CD8-positive, alpha-beta memory T cell (primary cell): ENCODE measurements at regions not wholly inside any gene's neighbourhood (a gene's known extent, or its start where the extent isn't known, plus 50 kb on each side); places are given as distances from the start of the nearest gene placed in this dataset.

Source experiments
- CTCF ChIA-PET: fragments of 350-600 bp; sonication (Branson Sonifier 250); formaldehyde crosslinking; loops from one replicate; lab custom pipeline; 2021; ENCODE audit warnings: antibody characterized with exemption; lab: Charles Lee
- POLR2A ChIA-PET: fragments of 350-600 bp; sonication (Branson Sonifier 250); formaldehyde crosslinking; loops from one replicate; lab custom pipeline; 2021; ENCODE audit warnings: antibody characterized with exemption; lab: Charles Lee
- DNase-seq, 5 donors: peaks; one replicate each; pipeline versions ENCODE4 v3.0.0 to v3.0.0-alpha.2; 2020 to 2022; ENCODE audit warnings: mixed read lengths in 1 of 5
- H3K27ac ChIP-seq: one replicate; pipeline ENCODE4 v1.7.0; 2013; ENCODE audit warnings: low read depth, mild to moderate bottlenecking, low read length, moderate library complexity
- H3K27me3 ChIP-seq: 2 replicates; pipeline ENCODE4 v1.7.0; 2013; ENCODE audit warnings: low read length, mild to moderate bottlenecking; ENCODE audit not compliant: insufficient read depth, poor library complexity, severe bottlenecking
- H3K36me3 ChIP-seq: 2 replicates; pipeline ENCODE4 v1.7.0; 2013; ENCODE audit warnings: mild to moderate bottlenecking, low read length, moderate library complexity; ENCODE audit not compliant: insufficient read depth
- H3K4me1 ChIP-seq: 2 replicates; pipeline ENCODE4 v1.7.0; 2013; ENCODE audit warnings: mild to moderate bottlenecking, low read length, moderate library complexity; ENCODE audit not compliant: insufficient read depth
- H3K4me3 ChIP-seq: 2 replicates; pipeline ENCODE4 v1.7.0; 2013; ENCODE audit warnings: mild to moderate bottlenecking, low read length
- H3K9me3 ChIP-seq: 2 replicates; pipeline ENCODE4 v1.7.0; 2013; ENCODE audit warnings: mild to moderate bottlenecking, low read length
- H3K27ac Mint-ChIP-seq, 8 donors: one replicate each; pipeline ENCODE4 v1.8.0; 2020 to 2021; ENCODE audit warnings: mixed read lengths in 8 of 8, mild to moderate bottlenecking in 6 of 8, inconsistent platforms in 3 of 8, moderate library complexity in 3 of 8
- H3K27me3 Mint-ChIP-seq, 2 donors: one replicate each; pipeline ENCODE4 v1.8.0; 2020 to 2021; ENCODE audit warnings: mixed read lengths in 2 of 2, mild to moderate bottlenecking in 1 of 2, moderate library complexity in 1 of 2
- H3K36me3 Mint-ChIP-seq, 3 donors: one replicate each; pipeline ENCODE4 v1.8.0; 2020 to 2021; ENCODE audit warnings: mixed read lengths in 3 of 3, inconsistent platforms in 1 of 3, mild to moderate bottlenecking in 1 of 3
- H3K4me1 Mint-ChIP-seq, 3 donors: one replicate each; pipeline ENCODE4 v1.8.0; 2020 to 2021; ENCODE audit warnings: mixed read lengths in 3 of 3, inconsistent platforms in 1 of 3, mild to moderate bottlenecking in 1 of 3
- H3K4me3 Mint-ChIP-seq, 7 donors: one replicate each; pipeline ENCODE4 v1.8.0; 2020 to 2021; ENCODE audit warnings: mixed read lengths in 7 of 7, mild to moderate bottlenecking in 6 of 7, moderate library complexity in 4 of 7, inconsistent platforms in 2 of 7
- H3K9me3 Mint-ChIP-seq, 5 donors: one replicate each; pipeline ENCODE4 v1.8.0; 2020 to 2022; ENCODE audit warnings: mixed read lengths in 5 of 5, mild to moderate bottlenecking in 3 of 5, moderate library complexity in 2 of 5, inconsistent platforms in 1 of 5

DNA sequence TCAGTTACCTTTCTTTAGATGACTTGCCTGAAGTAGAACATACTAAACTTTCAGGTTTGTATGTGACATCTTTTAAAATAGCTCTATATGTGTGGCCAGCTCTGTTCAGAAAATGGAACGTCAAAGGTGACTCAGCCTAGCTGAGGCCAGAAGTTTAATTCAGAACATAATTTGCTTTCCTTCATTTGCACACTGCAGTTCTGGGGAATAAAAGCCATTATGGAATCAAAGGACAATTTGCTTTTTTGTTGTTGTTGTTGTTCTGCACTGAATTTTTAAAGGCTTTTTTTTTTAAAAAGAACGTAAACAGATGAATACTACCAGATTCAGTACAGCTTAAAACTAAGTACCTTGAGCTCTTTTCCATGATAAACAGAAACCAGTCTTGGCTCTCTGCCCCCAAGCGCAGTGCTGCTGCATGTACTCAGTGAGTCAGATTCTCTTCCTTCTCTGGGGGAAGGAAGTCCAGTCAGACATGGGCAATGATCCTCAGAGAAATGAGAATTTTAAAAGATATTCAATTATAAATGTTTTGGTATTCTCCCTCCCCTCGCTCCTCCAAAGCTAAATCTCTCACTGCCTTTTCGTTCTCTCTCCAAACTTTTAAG lies 644.2 kb downstream of the NOVA1 start:
- Histone ChIP-seq H3K27ac (no peak overlapping the region), H3K9me3 (no peaks in the 10 kb centered on the region), H3K27me3 (no peaks in the 10 kb centered on the region), H3K4me3 (no peak overlapping the region), H3K4me1 (no peaks in the 10 kb centered on the region), H3K36me3 (no peaks in the 10 kb centered on the region)
- CTCF ChIA-PET: no interaction called here
- no peaks in the 10 kb centered on the region for H3K36me3 Mint-ChIP-seq
- POLR2A ChIA-PET: interaction anchor here (0.6 kb wide), 1 partner anchor 818 kb away, joined by 4 read pairs; no protein-coding TSS in a partner anchor
- H3K4me3 Mint-ChIP-seq: no peak overlapping the region
- peaks cover 6 to 27% (median 18%) of the 10 kb centered on the region in 5 donors for H3K9me3 Mint-ChIP-seq
- no peak overlapping the region for H3K27ac Mint-ChIP-seq
- DNase-seq: no peak
- H3K4me1 Mint-ChIP-seq: no peaks in the 10 kb centered on the region
- H3K27me3 Mint-ChIP-seq: no peaks in the 10 kb centered on the region

DNA sequence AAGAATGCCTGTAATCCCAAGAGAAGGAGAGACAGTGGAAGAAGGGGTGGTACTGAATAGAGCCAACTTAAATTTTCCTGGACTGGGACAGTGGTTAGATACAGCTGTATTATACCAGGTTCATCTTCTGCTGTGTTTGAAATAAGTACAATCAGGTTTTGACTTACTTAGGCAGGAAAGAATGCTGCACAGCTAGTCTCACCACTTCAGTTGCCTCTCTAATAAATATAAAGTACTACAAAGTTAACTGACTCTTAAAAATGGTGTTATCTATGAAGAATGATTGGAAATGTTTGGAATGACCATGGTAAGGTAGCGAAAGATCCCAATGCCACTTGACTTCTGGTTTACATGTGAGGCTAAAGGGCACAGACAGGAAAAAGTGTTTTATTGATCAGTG lies 652.1 kb downstream of the NOVA1 start:
- Mint-ChIP-seq H3K9me3 (peaks cover 3 to 26% (median 11%) of the 10 kb centered on the region in 5 donors), H3K27ac (no peak overlapping the region), H3K4me3 (no peak overlapping the region), H3K4me1 (no peaks in the 10 kb centered on the region), H3K36me3 (no peaks in the 10 kb centered on the region), H3K27me3 (no peaks in the 10 kb centered on the region)
- Histone ChIP-seq H3K4me1 (no peaks in the 10 kb centered on the region), H3K9me3 (no peaks in the 10 kb centered on the region), H3K27me3 (no peaks in the 10 kb centered on the region), H3K27ac (no peak overlapping the region), H3K36me3 (no peaks in the 10 kb centered on the region), H3K4me3 (no peak overlapping the region)
- no peak for DNase-seq
- CTCF ChIA-PET: no interaction called here
- POLR2A ChIA-PET: no interaction called here

DNA sequence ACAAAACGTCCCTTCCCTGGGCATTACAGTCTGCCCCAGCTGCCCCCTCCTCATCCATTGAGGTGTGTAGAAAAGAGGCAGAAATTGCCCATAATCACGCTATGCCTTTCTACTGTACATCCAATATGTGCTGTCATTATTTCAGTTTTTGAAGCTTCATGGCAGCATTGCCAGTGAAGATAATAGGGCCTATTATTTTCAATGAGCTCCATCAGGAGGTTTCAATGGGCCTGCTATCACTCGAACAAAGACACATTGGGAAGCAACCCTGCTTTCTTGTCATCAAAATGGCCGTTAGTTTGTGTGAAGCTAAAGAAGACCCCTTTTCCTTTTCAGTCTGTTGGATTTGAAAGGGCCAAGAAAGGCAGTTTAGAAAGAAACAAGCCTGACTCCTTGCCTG lies 653.8 kb downstream of the NOVA1 start:
- Mint-ChIP-seq H3K9me3 (peaks cover 0 to 14% (median 7%) of the 10 kb centered on the region in 5 donors), H3K27ac (no peak overlapping the region), H3K36me3 (no peaks in the 10 kb centered on the region), H3K4me3 (no peak overlapping the region), H3K27me3 (peaks cover 0 to 2% of the 10 kb centered on the region in 2 donors), H3K4me1 (no peaks in the 10 kb centered on the region)
- H3K4me3 ChIP-seq: no peak overlapping the region
- POLR2A ChIA-PET: no interaction called here
- H3K27ac ChIP-seq: no peak overlapping the region
- no peaks in the 10 kb centered on the region for H3K4me1 ChIP-seq
- DNase-seq: no peak
- H3K36me3 ChIP-seq: no peaks in the 10 kb centered on the region
- no peaks in the 10 kb centered on the region for H3K9me3 ChIP-seq
- CTCF ChIA-PET: no interaction called here
- H3K27me3 ChIP-seq: no peaks in the 10 kb centered on the region

DNA sequence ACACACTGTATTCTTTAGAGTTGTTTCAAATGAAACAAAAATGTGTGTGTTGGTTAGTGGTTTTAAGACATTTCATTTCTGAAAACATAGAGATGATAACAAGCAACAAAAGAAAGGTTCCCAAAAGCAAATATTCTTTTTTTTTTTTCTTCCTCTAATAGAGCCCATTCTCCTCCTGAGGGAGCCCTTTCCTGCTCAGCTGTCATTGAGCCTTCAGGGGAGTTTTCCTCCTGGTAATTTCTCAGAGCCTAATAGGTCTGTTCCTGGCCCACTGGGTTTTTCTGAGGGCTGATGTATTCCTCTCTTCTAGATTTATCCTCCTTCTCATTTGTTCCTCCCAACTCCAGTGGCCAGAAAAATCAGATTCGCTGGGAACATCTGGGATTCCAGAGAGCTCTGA lies 654.5 kb downstream of the NOVA1 start:
- H3K4me1 Mint-ChIP-seq: no peaks in the 10 kb centered on the region
- H3K4me3 ChIP-seq: no peak overlapping the region

DNA sequence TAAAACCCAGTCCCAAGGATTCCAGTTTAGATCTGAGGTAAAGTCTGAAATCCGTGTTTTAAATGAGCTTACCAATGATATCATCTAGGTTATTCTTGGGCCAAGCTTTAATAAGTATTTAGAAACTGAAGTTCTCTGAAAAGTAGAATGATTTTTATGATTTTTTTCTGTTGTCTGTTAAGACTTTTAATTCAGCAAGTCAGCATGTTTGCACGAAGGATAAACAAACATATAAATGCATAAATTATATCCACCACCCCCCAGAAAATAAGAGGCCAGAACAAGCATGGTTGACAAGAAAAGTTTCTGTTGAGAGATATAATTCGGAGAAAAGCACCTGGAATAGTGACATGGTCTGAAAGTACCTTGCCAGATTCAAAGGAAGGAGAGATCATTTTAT lies 655.7 kb downstream of the NOVA1 start:
- Mint-ChIP-seq H3K27me3 (peaks cover 0 to 2% of the 10 kb centered on the region in 2 donors), H3K9me3 (peaks cover 0 to 15% (median 7%) of the 10 kb centered on the region in 5 donors), H3K36me3 (no peaks in the 10 kb centered on the region), H3K27ac (no peak overlapping the region), H3K4me1 (no peaks in the 10 kb centered on the region), H3K4me3 (no peak overlapping the region)
- Histone ChIP-seq H3K36me3 (no peaks in the 10 kb centered on the region), H3K27ac (no peak overlapping the region), H3K4me3 (no peak overlapping the region), H3K4me1 (no peaks in the 10 kb centered on the region), H3K27me3 (no peaks in the 10 kb centered on the region), H3K9me3 (no peaks in the 10 kb centered on the region)
- CTCF ChIA-PET: no interaction called here
- POLR2A ChIA-PET: no interaction called here
- no peak for DNase-seq

More for the DNA sequence above, 654.5 kb downstream of the NOVA1 start:
- peaks cover 0 to 2% of the 10 kb centered on the region in 2 donors for H3K27me3 Mint-ChIP-seq
- Histone ChIP-seq H3K4me1 (no peaks in the 10 kb centered on the region), H3K27ac (no peak overlapping the region), H3K36me3 (no peaks in the 10 kb centered on the region), H3K27me3 (no peaks in the 10 kb centered on the region), H3K9me3 (no peaks in the 10 kb centered on the region)
- no peak overlapping the region for H3K4me3 Mint-ChIP-seq
- ChIA-PET POLR2A (no interaction called here), CTCF (no interaction called here)
- no peak for DNase-seq
- H3K36me3 Mint-ChIP-seq: no peaks in the 10 kb centered on the region
- H3K27ac Mint-ChIP-seq: no peak overlapping the region
- peaks cover 0 to 14% (median 7%) of the 10 kb centered on the region in 5 donors for H3K9me3 Mint-ChIP-seq

DNA sequence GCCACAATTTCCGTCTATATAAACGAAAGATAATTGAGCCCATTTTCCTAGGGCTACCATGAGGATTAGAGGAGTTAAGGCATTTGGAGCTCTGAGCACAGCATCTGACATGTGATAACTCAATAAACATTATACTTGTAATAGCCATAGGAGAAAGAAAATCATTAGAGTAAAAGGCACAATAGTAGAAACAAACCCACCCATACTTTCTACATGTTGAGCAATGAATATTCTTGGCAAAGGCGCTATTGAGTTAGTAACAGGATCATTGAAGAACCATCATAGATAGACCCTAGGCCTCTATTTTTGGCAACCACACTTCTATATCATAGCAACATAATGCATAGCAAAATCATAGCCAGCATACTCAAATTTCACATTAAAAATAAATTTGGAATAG lies 664.1 kb downstream of the NOVA1 start:
- Mint-ChIP-seq H3K4me1 (no peaks in the 10 kb centered on the region), H3K27me3 (no peaks in the 10 kb centered on the region), H3K4me3 (no peak overlapping the region), H3K36me3 (no peaks in the 10 kb centered on the region), H3K9me3 (peaks cover 4 to 29% (median 8%) of the 10 kb centered on the region in 5 donors), H3K27ac (no peak overlapping the region)
- H3K27me3 ChIP-seq: no peaks in the 10 kb centered on the region
- ChIA-PET POLR2A (no interaction called here), CTCF (no interaction called here)
- no peaks in the 10 kb centered on the region for H3K9me3 ChIP-seq
- H3K36me3 ChIP-seq: no peaks in the 10 kb centered on the region
- H3K4me3 ChIP-seq: no peak overlapping the region
- no peaks in the 10 kb centered on the region for H3K4me1 ChIP-seq
- no peak for DNase-seq
- no peak overlapping the region for H3K27ac ChIP-seq

DNA sequence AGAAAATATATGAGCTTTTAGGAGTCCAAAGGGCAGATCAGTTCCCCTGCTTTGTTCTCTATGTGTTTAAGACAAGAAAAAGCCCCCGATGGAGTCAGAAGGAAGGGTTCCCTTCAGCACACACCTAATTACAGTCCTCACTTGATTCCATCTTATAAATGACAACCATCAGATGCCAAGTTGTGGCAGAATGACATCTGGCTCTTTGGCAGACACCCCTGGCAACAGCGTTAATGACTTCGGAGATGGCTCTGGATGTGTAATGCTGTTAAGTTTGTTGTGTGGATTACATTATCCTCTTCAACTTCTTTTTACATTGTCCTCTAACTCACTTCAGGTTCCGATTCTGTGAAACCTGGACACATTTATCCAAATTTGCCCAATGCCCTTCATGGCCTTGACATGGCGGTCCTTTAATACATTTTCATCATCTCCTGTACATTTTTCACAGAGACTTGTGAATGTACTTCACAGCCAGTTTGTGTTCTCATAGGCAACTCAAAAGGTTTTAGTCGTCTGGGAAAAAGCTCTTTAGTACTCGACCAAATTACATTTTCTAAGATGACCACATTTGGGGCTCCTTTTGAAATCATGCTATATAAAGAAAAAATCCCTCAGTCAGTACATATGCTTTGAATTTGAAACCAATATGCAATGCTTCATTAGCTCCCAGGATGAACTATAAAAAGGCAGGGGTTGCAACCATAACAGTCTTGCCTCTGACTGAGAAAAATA lies 667.8 kb downstream of the NOVA1 start:
- H3K4me1 Mint-ChIP-seq: no peaks in the 10 kb centered on the region
- DNase-seq: no peak
- Histone ChIP-seq H3K9me3 (no peaks in the 10 kb centered on the region), H3K27ac (no peak overlapping the region), H3K27me3 (no peaks in the 10 kb centered on the region), H3K4me1 (no peaks in the 10 kb centered on the region), H3K4me3 (no peak overlapping the region), H3K36me3 (no peaks in the 10 kb centered on the region)
- peaks cover 0 to 3% (median 0%) of the 10 kb centered on the region in 3 donors for H3K36me3 Mint-ChIP-seq
- ChIA-PET POLR2A (no interaction called here), CTCF (no interaction called here)
- H3K9me3 Mint-ChIP-seq: peaks cover 4 to 32% (median 21%) of the 10 kb centered on the region in 5 donors
- H3K4me3 Mint-ChIP-seq: no peak overlapping the region
- H3K27me3 Mint-ChIP-seq: no peaks in the 10 kb centered on the region
- no peak overlapping the region for H3K27ac Mint-ChIP-seq

DNA sequence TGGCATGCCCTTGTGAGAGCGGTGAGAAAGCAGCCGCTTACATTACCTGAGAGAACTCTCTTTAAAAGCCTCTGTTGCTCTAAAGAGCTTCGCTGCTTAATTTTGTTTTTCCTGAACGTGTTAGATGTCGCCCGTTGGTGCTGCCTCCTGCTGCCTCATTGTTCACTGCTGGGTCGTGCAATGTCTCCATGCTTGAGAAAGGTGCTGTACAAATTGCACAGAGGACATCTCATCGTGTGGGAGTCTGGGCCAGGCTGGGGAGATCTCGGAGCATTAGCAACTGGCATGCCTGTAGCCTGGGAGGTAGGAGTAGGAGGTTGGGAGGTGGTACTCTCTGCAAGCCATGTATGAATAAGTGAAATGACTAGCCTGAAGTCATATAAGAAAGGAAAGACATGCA lies 686.0 kb downstream of the NOVA1 start:
- Mint-ChIP-seq H3K4me1 (no peaks in the 10 kb centered on the region), H3K27me3 (no peaks in the 10 kb centered on the region)

More for the DNA sequence above, 686.0 kb downstream of the NOVA1 start:
- H3K27ac ChIP-seq: no peak overlapping the region
- H3K36me3 ChIP-seq: no peaks in the 10 kb centered on the region
- H3K4me1 ChIP-seq: no peaks in the 10 kb centered on the region
- POLR2A ChIA-PET: no interaction called here
- H3K27ac Mint-ChIP-seq: no peak overlapping the region
- DNase-seq: no peak
- H3K9me3 Mint-ChIP-seq: peaks cover 9 to 22% (median 17%) of the 10 kb centered on the region in 5 donors
- H3K9me3 ChIP-seq: no peaks in the 10 kb centered on the region
- CTCF ChIA-PET: no interaction called here
- H3K4me3 Mint-ChIP-seq: no peak overlapping the region
- no peaks in the 10 kb centered on the region for H3K27me3 ChIP-seq
- H3K36me3 Mint-ChIP-seq: peaks cover 0 to 2% (median 0%) of the 10 kb centered on the region in 3 donors
- no peak overlapping the region for H3K4me3 ChIP-seq
